CD4-positive, alpha-beta T cell treated with Interleukin-4 for 1 hour (primary cell): ENCODE measurements at regions not wholly inside any gene's neighbourhood (a gene's known extent, or its start where the extent isn't known, plus 50 kb on each side); places are given as distances from the start of the nearest gene placed in this dataset.

Source experiments
- DNase-seq, 2 donors: peaks; one replicate each; pipeline ENCODE4 v3.0.0-alpha.2; 2020 to 2022

DNA sequence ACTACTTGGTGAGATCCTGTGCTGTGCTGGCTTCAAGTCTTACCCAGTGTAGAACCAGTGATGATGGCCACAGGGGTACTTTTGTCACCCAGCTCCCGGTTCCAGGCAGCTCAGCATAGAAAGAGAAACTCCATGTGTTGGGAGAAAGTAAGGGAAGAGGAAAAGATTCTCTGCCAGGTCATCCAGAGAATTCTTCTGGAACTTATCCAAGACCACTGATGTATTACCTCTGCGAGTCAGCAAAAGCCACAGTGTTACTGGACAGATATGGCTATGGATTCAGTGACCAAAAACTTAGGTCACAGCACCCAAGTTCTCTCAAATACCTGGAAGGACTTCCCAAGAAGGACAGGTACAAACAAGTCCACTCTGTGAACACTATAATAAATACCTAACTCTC, 399.5 kb upstream of the MIR17HG start:
- DNase-seq: no peak

DNA sequence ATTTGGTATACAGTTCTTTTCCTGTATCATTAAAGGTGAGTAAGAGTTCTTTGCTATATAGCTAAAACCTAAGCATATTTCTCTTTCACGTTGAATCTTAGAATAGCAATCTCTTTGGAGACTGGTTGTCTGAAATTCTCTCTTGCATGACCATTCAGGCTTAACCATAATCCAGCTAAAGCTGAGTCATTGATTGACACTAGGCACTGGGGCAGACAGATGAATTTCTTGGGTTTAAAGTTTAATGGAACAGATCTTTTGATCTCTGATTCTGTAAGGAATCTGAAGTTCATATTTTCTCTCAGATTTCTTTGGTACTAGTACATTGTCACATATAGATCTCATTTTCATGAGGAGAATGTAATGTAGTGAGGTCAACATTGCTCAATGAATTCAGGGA, 397.3 kb upstream of the MIR17HG start:
- DNase-seq: no peak

DNA sequence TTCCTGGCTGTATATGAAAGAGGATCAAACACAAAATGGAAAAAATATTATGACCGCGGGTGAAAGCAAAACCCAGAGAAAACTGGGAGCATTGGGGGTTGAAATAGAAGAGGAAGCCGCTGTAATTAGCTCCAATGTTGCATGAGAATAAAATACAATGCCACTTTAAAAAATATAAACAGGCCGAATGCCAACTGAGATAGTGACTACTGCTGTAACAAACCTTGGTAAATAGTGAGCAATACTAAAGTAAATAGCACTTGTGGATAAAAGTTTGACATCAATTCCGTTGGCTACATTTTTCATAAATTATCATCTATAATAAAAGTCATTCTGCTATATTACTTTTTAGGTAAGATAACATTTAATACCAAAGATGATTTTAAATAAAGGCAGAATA, 395.8 kb upstream of the MIR17HG start:
- no peak for DNase-seq

DNA sequence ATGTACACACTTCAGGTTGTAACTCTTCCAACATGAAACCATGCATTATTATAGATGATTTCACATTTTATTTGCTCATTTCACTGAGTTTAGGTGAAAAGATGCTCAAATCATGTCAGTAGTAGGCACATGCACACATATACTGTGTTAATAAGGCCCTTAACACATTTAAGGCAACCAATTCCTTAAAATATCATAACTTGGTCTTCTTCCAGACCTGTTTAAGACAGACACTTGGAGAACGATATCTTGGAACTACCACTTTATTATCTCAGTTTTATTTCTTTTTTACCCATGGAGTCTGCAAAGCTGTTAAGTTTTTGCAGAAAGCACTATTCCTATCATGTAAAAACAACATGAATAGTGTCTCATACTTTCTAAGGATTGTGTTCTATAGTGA, 395.2 kb upstream of the MIR17HG start:
- DNase-seq: no peak

DNA sequence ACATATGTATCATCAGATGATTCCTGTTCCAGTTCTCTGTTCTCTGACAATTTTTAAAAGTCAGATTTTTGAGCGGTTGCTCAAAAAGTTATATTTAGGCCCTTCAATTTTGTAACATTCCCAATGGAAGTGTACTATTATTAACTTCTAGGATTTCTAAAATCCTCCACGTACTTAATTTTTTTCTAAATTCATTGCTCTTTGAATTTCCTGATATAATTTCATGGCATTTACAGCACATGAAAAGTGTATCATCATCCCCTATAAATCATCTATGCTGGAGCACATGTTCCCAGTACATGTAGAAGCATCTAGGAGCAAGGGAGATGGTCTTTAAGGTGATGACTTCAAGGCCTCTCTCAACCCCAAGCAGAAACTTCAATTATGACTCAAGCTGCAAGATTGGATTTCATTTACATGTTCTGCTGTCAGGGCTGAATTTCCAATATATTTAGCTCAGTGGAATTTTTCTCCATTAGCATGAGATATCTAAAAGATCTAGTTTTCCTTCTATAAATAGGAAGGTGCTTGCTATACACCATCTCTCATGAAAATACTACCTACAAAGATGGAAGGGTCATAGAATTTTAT, 392.8 kb upstream of the MIR17HG start:
- DNase-seq: no peak

DNA sequence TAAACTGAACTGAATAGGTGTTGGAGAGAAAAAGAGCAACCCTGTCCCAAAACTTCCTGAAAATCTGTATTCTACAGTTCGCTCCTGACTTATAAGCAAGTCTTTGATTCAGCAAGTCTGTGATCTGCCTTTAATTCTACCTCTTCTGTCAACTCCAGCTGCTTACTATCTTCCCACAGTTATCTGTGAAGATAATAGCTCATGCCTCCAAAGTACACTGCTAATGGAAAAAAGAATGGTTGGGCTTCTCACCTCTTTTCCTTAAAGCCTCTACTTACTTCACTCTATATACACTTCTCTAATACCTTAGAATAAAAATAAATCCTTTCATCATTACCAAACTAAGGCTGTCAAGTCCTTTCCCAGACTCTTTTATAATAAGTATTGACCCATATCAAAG, 391.5 kb upstream of the MIR17HG start:
- DNase-seq: no peak

DNA sequence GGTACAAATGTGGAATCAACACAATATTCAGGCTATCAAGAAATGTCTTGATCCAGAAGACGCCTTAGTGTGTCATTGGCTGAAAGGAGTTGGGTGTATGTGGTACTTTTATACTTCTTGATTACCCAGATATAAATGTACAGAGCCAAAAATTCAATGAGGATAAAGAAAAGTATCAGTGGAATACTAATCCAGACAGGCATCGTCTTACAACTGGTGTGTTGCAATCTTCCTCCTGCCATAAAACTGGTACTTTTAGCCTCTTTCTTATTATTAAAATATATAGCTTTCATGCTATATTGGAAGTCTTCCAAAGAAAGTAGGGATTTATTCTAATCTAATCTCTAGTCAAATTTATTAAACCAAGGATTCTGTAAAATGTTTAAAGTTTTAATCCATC, 388.6 kb upstream of the MIR17HG start:
- no peak for DNase-seq

DNA sequence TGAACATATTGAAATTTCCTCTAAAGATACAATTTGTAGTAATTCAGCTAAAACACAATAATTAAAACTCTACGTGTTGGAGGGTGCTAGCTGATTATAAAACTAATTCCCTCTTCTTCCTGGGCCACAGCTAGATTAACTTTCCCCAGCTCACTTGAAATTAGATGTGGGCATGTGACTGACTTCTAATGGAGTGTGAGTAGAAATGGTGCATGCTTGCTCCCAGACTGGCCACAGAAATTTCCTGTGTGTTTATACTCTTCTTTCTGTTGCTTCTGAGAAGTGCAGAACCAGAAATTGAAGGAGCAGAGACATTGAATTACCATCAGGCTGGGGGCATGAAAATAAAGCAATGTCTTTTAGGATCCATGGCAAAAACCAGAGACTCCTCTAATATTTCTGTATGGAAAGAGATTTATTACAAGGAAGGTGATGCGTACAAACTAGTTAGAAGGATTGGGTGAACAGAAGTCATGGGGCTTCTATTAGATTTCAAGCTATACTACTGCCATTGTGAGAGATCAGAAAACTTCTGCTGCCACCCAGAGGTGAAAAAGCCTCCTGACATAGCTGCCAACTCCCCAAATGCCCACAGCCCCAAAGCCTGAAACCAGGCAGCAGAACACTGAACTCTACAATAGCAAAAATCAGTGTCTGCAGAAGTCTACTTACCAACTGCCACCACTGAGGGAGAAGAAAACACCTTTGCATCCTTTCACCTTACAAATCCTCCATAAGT, 379.2 kb upstream of the MIR17HG start:
- no peak for DNase-seq

DNA sequence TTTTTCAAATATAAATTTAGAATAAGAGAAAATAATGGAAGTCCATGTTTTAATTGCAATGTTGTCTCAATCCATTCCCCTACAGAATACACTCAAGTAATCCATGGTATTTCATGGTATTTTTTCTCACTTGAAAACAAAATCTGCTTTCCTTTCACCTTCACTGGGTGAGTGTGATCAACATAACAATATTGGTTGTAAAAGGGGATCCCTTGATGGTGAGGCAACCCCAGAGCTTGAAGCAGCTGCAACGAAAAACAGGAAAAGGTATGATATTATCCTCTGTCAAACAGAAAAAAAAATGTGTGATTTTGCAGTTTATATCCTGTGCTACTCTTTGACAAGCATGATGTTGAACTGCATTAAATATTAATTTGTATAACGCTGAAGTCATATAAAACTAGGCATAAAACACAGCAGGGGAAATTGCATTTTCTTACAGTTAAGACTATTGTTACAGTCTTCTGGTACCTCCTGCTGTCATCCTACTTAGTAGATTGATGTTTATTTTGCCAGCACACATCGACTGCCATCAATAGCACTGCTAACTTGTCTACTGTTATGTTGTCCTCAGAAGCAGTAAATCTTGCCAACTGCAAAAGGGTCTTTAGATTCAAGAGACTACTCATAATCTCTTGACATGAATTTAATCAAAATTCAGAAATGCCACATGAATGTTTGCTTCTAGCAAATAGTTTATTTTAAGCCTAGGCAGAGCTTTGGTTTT, 373.1 kb upstream of the MIR17HG start:
- no peak for DNase-seq

DNA sequence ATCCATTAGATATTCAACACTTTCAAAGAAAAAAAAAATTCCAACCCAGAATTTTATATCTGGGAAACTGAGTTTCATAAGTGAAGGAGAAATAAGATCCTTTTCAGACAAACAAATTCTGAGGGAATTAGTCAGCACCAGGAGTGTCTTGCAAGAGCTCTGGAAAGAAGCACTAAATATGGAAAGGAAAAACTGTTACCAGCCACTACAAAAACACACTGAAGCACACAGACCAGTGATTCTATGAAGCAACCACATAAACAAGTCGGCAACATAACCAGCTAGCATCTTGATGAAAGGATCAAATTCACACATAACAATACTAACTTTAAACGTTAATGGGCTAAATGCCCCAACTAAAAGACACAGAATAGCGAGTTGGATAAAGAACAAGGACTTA, 368.4 kb upstream of the MIR17HG start:
- no peak for DNase-seq

DNA sequence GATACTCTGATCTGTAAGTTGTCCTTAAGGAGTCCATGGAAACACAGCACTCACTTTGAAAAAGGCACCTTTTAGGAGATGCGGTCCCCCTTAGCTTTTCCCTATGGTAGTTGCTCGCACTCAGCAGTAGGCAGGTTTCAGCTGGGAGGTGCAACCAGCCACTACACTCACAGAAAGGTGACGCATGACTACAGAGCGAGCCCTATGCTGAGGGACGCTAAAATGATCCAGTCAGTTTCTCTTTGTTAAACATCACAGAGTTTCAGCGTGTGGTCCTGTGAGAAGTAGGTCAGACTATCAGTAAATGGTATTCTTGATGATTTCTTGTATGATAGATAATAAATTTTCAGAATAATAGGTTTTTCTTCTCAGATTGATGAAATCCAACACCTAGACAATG, 362.7 kb upstream of the MIR17HG start:
- no peak for DNase-seq

DNA sequence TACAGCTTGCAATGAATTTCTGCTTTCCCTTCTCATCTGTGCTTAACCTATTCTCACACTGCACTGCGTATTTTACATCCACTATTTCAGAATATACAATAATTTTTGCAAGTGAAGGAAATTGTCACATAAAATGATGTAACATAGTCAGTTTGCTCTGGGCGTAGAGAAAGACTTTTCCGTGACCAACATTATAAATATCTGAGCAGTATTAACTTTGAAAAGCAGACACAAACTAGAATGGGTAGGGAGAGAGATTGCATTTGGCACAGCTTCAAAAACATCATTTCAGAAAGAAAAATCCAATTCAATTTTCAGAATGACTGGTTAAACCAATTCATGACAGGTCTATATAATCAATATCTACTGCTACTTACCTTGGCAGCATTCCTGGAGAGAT, 352.5 kb upstream of the MIR17HG start:
- no peak for DNase-seq

DNA sequence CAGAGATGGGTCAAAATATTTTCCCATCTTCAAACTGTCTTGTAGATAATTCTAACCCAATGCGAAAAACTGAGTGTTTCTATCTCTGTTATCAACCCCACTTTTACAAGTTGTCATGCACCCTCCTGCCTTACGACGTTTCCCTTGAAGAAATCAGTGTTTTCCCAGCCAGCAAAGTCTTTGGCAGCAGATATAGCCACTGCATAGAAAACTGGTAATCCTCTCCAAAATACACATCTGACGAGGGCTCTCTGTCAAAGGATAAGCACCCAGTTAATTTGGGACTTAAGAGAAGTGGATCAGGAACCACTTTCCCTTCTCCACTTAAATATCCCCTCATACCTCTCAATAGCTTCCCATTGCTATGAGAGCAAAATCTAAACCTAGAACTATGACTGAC, 351.9 kb upstream of the MIR17HG start:
- DNase-seq: no peak

DNA sequence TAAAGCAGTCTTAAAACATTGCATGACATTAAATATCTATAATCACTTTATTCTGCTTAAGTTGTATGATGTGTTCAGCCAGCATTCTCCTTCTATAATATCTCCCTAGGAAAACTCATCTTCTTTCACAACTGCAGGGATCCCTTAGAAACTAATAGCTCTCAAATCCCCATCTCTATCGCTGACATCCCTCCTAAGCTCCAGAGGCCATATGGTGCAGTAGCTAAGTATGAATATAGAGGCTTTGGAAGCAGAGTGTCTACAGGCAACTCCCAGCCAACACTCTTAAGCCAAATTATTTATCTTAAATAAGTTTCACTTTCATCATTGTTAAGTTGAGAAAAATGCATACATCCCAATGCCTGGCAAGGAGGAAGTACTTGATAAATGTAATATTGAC, 349.5 kb upstream of the MIR17HG start:
- DNase-seq: no peak

DNA sequence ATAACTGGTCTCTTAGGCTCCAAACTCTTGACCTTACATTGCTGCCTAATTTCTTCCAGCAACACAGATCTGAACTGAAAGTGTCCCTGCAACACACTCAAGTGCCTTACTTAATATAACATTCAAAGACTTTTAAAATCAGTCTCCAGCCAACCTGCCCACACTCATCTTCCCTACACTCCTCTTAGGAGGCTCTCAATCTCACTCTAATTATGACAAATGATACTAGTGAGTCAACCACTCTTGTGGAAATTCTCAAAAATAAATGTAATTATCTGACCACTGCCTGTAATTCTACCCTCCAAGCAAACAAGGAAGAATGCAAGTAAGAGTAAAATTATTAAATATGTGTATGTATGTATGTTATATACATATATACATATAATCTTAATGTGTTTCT, 348.1 kb upstream of the MIR17HG start:
- DNase-seq: no peak

DNA sequence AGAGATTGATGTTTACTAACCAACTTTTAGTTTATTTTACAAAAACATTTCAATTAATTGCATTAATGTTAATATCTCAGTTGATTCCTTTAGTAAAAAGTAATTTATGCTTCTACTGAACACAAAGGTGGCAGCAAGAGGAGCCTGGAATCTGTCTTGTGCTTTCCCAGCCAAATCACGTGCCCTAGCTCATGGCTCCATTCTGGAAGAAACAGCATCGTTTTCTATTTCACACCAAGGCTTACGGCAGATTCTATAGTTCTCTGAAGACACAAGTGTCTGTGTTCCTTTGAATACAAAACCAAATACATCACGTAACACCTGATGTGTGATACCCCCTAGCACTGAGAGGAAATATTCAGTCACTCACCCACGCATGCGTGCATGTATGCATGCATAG, 346.1 kb upstream of the MIR17HG start:
- DNase-seq: no peak

DNA sequence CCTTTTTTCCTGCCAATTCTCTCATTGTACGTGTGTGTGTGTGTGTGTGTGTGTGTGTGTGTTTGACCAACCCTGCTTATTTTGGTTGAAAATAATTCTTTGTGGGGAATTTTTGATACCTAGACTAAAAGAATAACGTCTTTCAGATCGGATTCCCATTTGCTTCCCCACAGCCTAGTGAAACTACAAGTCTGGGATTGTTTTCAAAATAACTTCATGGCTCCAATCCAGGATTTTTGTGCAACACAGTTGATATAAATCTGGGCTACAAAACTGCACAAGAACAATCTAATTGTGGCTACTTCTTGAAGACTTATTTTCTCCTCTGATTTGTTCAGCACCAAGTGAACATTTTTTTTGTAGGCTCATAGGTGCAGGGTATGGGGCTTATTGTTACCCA, 332.8 kb upstream of the MIR17HG start:
- no peak for DNase-seq

DNA sequence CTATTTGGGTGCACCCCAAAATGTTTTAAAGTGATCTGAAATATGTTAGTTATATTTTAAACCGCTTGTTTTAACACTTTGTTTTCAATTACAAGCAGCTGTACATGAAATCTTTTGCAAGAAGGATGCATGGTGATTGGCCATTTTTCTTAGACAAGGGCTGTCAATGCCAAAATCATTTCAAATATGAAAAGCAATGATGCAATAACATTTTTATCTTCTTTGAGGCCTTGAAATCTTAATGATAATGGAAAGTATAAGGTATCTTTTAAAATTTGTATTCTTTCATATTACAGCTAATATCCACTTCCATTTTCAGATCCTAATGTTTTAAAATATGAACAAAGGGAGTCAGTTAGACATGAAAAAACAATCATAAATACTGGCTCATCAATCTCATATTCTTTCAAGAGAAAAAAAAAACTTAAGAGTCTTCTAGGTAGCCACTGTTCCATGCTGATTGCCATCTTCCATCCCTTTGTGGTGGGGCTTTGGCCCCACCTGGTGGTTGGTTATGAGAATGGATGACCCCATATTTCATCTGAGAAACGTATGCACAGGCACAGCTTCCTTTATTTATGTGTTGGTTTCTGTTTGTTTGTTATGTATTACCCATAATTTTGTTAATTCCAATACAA, 330.3 kb upstream of the MIR17HG start:
- peak in 1 of 2 donors; percentile 0 for DNase-seq

DNA sequence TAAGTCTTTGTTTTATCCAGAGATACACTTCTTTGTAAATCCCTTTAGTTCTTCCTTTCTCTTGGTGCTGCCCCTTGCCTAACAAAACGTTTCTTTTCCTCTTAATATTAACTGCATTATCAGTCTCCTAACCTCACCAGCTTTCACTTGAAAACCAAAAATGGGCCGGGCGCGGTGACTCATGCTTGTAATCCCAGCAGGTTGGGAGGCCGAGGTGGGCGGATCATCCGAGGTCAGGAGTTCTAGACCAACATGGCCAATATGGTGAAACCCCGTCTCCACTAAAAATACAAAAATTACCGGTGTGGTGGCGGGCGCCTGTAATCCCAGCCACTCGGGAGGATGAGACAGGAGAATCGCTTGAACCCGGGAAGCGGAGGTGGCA, 329.8 kb upstream of the MIR17HG start:
- DNase-seq: no peak

DNA sequence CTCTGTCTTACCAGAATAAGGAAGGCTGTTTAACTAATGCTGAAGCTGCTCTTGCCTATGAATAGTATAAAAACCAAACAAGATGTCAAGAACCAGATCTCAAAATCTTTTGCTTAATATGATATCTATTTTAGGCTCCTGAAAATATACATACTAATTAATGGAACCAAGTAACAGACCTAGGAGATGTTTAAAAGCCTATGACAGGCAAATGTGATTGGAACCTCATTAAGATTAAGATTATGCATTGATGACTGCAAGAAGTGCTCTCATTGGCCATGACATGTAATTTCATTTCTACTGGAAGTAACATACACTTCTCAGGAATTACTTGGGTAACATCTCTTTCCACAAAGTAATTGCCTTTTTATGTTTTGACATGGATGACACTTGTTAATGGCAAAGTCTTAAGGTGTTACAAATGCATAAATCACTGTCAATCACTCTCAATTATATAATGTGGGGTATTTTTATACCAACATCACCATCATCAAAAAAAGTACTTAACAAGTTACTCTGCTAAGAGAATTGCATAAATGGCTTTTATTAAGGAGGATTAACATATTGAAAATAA, 326.9 kb upstream of the MIR17HG start:
- no peak for DNase-seq

DNA sequence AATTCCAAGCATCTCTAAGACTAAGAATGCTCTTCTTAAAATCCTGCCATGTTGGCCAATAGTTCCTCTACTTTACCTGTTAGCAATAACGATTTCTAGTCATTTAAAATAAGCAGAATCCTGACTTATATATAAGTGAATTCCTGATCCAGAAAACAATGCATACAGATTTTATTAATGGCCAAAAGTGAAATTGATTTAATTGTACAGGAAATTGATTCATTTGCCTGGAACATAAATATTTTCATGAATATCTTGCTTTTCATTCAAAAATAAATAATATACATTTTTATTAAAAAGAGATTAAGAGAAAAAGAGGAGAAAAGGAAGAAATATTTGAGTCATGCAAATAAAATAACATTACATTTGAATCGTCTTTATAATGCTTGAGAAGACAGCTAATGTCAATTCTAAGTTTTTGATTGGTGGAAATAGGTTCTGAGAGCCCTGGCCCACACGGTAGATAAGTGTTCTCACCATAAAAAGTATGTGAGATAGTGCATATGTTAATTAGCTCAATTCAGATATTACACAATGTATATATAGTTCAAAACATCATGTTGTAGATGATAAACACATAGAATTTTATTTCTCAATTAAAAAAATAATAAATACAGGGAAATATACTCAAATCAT, 323.2 kb upstream of the MIR17HG start:
- no peak for DNase-seq

DNA sequence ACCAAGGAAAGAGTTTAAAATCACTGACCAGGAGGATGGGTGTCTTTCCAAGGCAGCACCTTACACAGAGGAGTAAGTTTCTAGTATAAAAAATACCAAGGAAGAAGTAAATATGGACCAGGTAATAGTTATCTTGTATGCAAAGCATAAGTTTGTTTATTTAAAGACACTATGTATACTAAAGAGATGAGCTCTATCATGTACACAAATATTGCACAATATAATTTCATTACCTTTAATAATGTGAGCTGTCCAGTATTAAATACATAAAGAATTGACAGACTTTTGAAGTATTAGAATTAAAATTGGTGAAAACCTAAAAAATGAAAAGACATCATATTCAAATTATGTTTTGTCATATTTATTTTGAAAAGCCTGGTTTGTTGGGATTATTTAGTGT, 322.0 kb upstream of the MIR17HG start:
- no peak for DNase-seq

DNA sequence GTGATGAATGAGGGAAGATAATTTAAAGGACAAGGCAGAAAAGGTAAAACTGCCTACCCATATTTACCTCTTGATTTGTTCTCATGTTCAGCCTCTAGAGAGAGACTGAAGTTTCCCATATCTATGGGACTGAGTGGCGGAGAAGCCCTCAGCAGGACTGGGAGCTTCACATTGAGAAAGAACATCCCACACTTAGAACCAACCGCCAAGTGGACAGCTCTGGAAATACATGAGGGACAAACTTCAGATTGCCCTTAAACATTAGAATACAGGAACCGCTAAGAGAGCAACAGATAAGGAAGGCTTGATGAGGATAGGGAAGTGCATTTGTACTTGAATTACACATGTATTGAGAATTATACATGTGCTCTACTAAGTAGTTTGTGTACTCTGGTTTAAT, 316.0 kb upstream of the MIR17HG start:
- no peak for DNase-seq
